Nephron (organoid): ENCODE measurements at regions not wholly inside any gene's neighbourhood (a gene's known extent, or its start where the extent isn't known, plus 50 kb on each side); places are given as distances from the start of the nearest gene placed in this dataset.
A peak's percentile ranks its signal among the peaks of the same experiment; 100 is the strongest.

ENCODE experiments used
- H3K27ac Mint-ChIP-seq, 3 experiments: 2 replicates each; pipeline ENCODE4 v1.8.0; 2020; ENCODE audit warnings: mixed read lengths in 3 of 3, mild to moderate bottlenecking in 2 of 3, moderate library complexity in 1 of 3
- H3K27me3 Mint-ChIP-seq: 2 replicates; pipeline ENCODE4 v1.8.0; 2021; ENCODE audit warnings: low read depth, mild to moderate bottlenecking, moderate library complexity, mixed read lengths
- H3K36me3 Mint-ChIP-seq: 2 replicates; pipeline ENCODE4 v1.8.0; 2020; ENCODE audit warnings: low read depth, mixed read lengths
- H3K4me1 Mint-ChIP-seq: 2 replicates; pipeline ENCODE4 v1.8.0; 2020; ENCODE audit warnings: mixed read lengths
- H3K4me3 Mint-ChIP-seq, 3 experiments: 2 replicates each; pipeline ENCODE4 v1.8.0; 2020; ENCODE audit warnings: mild to moderate bottlenecking in 3 of 3, mixed read lengths in 3 of 3, moderate library complexity in 2 of 3
- H3K9me3 Mint-ChIP-seq: 2 replicates; pipeline ENCODE4 v1.8.0; 2020; ENCODE audit warnings: mixed read lengths
- CTCF ChIP-seq, 3 experiments: fragments of 200-600 bp; sonication (generic); IDR thresholded peaks; one replicate each; pipeline ENCODE4 v1.5.0; 2021; ENCODE audit warnings: antibody characterized with exemption in 3 of 3; ENCODE audit not compliant: unreplicated experiment in 3 of 3

- no peak overlapping the region for H3K27ac Mint-ChIP-seq
- no peaks in the 10 kb centered on the region for H3K4me1 Mint-ChIP-seq
- H3K4me3 Mint-ChIP-seq: no peak overlapping the region
- peaks cover 11% of the 10 kb centered on the region for H3K9me3 Mint-ChIP-seq
- no peak for TF ChIP-seq CTCF (IDR thresholded peaks at IDR 0.05; ENCODE audit: unreplicated experiment in 3 of 3)
- no peaks in the 10 kb centered on the region for H3K27me3 Mint-ChIP-seq
- no peaks in the 10 kb centered on the region for H3K36me3 Mint-ChIP-seq
Observed at GRCh38 chr13:91238036-91238435, 109.5 kb upstream of the MIR17HG start.

GRCh38 chr13:91240341-91240740, 107.1 kb upstream of the MIR17HG start:
- no peak for TF ChIP-seq CTCF (IDR thresholded peaks at IDR 0.05; ENCODE audit: unreplicated experiment in 3 of 3)
- Mint-ChIP-seq H3K4me3 (no peak overlapping the region), H3K27ac (no peak overlapping the region), H3K4me1 (no peaks in the 10 kb centered on the region), H3K36me3 (no peaks in the 10 kb centered on the region), H3K27me3 (no peaks in the 10 kb centered on the region), H3K9me3 (peaks cover 11% of the 10 kb centered on the region)

- Mint-ChIP-seq H3K9me3 (peaks cover 11% of the 10 kb centered on the region), H3K27me3 (no peaks in the 10 kb centered on the region), H3K27ac (no peak overlapping the region), H3K4me1 (no peaks in the 10 kb centered on the region), H3K4me3 (no peak overlapping the region), H3K36me3 (no peaks in the 10 kb centered on the region)
- no peak for TF ChIP-seq CTCF (IDR thresholded peaks at IDR 0.05; ENCODE audit: unreplicated experiment in 3 of 3)
Observed at GRCh38 chr13:91241221-91241933, 106.1 kb upstream of the MIR17HG start.

GRCh38 chr13:91242652-91243051, 104.8 kb upstream of the MIR17HG start:
- H3K27me3 Mint-ChIP-seq: no peaks in the 10 kb centered on the region
- H3K27ac Mint-ChIP-seq: no peak overlapping the region
- no peaks in the 10 kb centered on the region for H3K36me3 Mint-ChIP-seq
- TF ChIP-seq CTCF (IDR thresholded peaks at IDR 0.05; ENCODE audit: unreplicated experiment in 3 of 3): no peak
- H3K9me3 Mint-ChIP-seq: peaks cover 11% of the 10 kb centered on the region
- no peaks in the 10 kb centered on the region for H3K4me1 Mint-ChIP-seq
- no peak overlapping the region for H3K4me3 Mint-ChIP-seq

GRCh38 chr13:91245288-91245687, 102.2 kb upstream of the MIR17HG start:
- TF ChIP-seq CTCF (IDR thresholded peaks at IDR 0.05; ENCODE audit: unreplicated experiment in 3 of 3): no peak
- Mint-ChIP-seq H3K36me3 (no peaks in the 10 kb centered on the region), H3K4me1 (peaks cover 5% of the 10 kb centered on the region), H3K9me3 (peaks cover 7% of the 10 kb centered on the region), H3K27ac (no peak overlapping the region), H3K4me3 (no peak overlapping the region), H3K27me3 (no peaks in the 10 kb centered on the region)

GRCh38 chr13:91247768-91248167, 99.7 kb upstream of the MIR17HG start:
- no peak overlapping the region for H3K4me3 Mint-ChIP-seq
- TF ChIP-seq CTCF (IDR thresholded peaks at IDR 0.05; ENCODE audit: unreplicated experiment in 3 of 3): peak; percentile 45 to 71 (median 48)
- peak overlapping the region in 1 of 3 experiments; percentile 7 for H3K27ac Mint-ChIP-seq
- peaks cover 5% of the 10 kb centered on the region for H3K4me1 Mint-ChIP-seq
- H3K9me3 Mint-ChIP-seq: no peaks in the 10 kb centered on the region
- no peaks in the 10 kb centered on the region for H3K36me3 Mint-ChIP-seq
- no peaks in the 10 kb centered on the region for H3K27me3 Mint-ChIP-seq
